CD4-positive, alpha-beta T cell treated with Interleukin-17A for 4 hours (primary cell): ENCODE measurements at regions not wholly inside any gene's neighbourhood (a gene's known extent, or its start where the extent isn't known, plus 50 kb on each side); places are given as distances from the start of the nearest gene placed in this dataset.
"Not testable (repeated sequence)": the region's sequence is repeated elsewhere in the genome, so short reads cannot be mapped to it uniquely, and the experiment has no call there.

Experiments
- DNase-seq: peaks from one replicate; pipeline ENCODE4 v3.0.0-alpha.2; 2020; ENCODE audit warnings: mixed read lengths

DNA sequence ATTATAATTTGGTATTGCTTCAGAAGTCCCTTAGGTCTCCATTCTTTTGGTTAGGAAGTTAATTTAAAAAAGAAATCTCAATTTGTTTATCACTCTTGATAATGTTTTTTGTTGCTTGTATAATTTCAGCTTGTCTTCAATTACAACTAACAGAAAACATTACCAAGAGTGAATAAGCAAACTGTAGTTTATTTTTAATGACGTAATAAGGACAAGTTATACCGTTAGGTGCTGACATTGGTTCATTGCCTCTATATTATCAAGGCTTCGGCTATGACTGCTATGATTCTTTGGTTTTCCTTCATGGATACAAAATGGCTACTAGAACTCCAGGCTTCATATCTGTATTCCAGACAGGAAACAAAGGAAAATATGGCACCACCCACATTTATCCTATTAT lies 220.6 kb downstream of the PTGER3 start:
- DNase-seq, result no peak

DNA sequence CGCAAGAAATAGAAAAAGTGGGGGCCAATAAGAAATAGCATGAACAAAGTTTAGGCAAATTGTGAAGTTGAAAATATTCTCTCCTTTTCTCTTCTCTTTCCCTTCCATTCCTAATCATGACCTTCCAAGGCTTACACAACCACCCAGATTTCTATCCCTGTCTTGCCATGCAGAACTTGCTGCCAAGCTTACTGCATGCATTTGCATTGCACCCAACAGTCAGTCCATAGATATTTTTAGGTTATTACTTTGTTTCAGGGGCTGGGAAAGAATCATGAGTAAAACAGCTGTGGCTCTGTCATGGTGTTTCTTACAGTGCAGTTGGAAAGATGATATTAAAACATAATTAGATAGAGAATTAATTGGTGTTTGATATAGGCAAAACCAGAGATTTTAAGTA lies 219.4 kb downstream of the PTGER3 start:
- no peak for DNase-seq

DNA sequence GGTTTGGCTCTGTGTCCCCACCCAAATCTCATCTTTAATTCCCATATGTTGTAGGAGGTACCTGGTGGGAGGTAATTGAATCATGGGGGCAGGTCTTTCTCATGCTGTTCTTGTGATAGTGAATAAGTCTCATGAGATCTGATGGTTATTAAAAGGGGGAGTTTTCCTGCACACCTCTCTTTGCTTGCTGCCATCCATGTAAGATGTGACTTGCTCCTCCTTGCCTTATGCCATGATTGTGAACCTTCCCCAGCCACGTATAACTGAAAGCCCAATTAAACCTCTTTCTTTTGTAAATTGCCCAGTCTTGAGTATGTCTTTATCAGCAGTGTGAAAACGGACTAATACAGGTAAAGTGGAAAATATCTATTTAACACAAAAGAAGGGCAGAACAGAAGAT lies 213.3 kb downstream of the PTGER3 start:
- not testable (repeated sequence) for DNase-seq

DNA sequence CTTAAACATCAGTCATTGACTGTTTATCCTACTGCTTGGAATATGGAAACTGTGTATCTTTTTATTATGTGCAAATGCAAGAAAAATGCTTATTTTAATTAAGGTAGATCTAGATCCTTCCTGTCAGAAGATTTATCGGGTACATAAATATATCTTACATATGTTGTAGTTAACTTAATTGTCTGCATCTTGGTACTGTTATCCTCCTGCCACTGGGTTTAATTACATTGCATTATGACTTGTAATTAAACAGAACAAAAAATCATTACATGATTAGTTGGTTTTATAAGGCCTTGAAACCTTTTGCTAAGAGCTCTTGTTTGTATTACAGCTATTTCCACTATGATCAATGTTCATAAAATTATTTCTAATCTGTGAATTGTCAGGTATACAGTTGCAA lies 211.2 kb downstream of the PTGER3 start:
- DNase-seq, result no peak

DNA sequence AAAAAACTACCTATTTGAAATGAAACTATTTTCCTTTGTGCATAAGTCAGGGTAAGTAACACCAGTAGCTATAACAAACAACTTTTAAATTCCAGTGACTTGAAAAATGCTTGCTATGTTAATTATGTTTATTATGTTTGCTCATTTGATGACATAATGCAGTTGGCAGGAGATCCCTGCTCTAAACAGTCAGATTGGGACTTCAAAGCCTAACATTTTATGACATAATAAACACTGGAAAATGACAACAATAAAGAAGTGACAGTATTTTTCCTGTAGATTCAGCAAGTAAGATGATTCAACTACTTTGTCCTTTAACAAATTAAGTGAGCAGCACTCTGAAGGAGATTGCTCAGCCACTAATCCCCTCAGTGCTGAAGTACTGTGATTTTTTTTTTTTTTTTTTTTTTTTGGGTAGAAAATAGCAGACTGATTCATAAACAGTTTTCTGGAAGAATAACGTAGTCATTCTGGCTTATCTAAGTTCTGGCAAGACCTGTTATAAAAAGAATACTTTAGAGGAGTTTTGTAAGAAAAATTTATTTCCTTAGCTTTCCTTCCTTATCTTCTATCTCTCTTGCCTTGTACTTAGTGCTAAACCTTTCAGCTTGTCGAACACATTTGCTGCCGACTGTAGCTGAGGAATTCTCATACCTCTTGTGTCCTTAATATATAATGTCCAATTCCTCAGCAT lies 207.2 kb downstream of the PTGER3 start:
- no peak for DNase-seq

DNA sequence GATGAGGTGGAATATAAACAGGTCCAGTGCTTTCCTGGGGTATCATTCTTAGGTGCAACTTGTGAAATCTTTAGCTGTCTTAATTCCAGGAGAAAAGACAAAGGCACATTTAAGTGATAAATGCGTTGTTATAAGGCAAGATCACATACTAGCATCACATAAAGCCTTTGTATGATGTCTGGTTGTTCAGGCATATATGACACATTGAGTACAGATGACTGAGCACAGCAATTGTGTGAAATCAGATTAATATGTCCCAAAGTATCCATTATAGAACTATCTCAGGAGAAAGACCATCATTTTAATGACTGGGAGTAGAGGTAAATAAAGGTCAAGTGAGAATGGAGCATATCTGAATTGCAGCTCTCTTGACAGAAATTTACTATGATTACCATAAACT lies 205.1 kb downstream of the PTGER3 start:
- DNase-seq, result no peak

DNA sequence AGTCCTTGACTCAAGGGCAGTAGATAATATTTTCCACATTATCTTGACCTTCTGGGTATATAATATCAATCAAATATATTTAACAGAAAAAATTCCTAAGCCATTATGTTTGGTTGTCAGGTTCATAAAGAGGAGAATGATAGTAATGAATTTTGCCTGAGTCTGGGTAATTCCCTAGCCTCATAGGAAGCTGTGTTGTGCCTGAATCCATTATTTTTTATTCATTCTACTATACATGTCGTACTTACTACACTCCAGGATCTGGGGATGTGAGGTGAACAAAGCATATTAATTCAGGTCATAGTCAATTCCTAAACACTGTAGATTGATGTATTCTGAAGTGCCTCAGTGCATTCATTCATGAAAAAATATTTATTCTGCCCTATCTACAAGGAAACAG lies 204.2 kb downstream of the PTGER3 start:
- DNase-seq, result no peak

DNA sequence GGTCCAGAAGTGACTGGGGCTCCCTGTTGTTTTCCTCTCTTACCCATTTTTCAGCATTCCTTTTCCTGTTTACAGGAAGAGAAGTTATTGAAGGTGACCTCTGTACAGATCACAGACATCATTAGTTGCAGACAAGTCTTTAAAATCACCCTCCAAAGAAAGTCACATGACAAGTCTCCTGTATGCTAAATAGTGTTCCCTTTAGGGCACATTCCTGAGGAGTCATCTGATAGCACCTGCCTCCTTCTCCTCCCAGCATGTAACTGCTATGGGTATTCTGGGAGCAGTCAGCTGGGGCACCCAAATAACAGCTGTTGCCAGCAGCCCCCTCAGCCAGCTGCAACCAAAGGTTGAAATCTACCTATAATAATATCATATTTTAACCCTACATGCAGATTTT lies 200.6 kb downstream of the PTGER3 start:
- DNase-seq, result no peak

DNA sequence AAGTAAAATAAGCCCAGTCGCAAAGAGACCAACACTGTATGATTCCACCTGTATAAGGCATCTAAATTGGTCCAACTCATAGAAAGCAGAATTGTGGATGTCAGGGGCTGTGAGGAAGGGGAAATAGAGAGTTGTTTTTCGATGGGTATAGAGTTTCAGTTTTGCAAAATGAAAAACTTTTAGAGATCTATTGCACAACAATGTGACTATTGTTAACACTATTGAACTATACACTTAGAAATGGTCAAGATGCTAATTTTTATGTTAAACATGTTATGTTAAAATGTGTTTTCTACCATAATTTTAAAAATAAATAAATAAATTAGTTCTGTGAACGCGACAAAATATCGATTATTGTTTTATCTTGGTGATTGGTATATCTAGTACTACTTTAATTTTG lies 192.4 kb downstream of the PTGER3 start:
- DNase-seq, result no peak

DNA sequence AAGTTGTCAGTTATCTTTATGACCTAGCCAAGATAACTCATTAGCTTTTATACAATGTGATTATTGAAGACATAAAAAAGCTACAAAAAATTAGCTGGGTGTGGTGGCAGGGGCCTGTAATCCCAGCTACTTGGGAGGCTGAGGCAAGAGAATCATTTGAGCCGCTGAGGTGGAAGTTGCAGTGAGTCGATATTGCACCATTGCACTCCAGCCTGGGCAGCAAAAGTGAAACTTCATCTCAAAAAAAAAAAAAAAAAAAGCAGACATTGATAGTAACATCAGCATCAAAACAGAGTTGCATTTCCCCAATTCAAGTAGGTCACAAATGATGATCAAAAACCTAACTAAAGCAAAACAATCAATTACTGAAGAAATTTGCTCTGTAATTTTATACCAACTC lies 191.4 kb downstream of the PTGER3 start:
- DNase-seq, result no peak

DNA sequence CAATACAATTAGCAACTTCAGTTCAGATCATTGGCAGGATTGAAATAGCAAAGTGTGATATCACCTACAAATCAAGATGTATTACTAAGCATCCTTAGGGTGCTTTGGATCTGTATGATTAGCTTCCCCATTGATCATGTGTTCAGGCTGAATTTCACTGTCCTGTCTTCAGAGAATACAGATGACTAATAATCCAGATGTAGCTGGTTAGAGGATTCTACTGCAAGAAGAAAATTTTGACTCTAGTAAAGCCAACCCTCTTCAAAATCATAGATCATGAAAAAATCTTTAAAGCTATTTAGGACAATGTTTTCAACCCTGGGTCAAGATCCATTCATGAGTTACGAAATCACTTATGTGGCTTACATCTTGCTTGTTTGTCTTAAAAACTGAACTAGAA lies 184.4 kb downstream of the PTGER3 start:
- no peak for DNase-seq

DNA sequence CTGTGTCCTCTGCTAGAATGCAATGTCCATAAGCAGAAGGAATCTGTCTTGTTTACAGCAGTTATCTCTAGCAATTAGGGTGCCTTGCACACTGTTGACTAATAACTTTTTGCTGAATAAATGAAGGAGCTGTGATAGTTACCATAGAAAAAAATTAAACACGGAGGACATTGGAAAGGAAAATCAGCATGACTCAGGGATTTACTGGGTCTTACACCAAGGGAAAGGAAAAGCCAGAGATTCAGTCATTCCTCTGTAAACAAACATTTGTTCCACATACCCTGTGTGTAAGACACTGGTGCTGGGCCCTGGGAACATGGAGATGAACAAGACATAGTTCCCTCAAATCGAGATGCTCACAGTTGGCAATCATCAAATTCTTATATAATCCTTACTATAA lies 183.3 kb downstream of the PTGER3 start:
- no peak for DNase-seq

DNA sequence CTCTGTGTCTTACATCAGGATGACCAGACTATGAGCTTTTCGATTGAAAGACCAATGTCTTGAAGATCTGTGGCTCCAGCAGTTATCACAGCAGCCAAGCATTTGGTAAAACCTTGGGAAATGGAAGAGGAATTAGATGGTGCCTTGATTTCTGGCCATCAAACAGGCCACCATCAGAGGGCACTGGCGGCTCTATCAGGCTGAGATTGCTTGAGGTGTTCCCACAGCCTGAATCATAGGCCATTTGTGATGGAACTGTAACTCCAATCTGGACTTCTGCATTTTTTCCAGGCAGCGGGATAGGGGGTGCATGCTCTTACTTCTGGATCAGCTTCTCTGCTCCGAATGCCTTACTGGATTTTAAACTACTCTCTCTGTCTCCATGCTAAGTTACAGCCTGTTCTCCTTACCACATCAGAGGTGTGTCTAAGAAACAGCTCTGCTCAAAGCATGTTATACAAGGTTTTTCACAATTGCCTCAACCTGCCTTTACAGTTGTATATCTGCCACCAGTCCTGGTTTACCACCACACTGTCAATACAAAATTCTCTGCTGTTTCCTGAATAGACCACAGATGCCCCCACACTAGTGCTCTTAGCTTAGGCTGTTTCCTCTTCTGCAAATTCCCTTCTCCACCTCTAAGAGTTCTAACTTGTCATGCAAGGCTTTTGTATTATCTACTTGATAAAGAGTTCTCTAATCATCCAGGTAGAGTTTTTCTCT lies 180.9 kb downstream of the PTGER3 start:
- no peak for DNase-seq

DNA sequence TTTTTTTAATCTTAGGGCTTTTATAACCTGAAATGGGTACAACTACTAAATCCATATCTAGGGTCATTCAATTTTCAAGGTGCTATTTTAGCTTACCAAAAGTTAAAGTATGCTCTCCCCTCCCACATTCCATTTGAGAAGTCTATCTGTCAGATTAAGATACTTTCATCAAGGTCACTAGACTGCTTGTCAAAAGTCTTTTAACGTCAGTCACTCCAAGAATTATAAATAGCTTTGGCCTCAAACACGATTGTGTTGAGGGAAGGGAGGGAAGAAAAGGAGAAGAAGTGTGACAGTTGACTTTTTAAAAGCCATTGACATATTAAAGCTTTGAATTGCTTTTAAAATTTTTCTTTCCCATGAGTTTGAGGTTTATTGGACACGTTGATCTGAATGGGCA lies 175.8 kb downstream of the PTGER3 start:
- DNase-seq, result no peak

DNA sequence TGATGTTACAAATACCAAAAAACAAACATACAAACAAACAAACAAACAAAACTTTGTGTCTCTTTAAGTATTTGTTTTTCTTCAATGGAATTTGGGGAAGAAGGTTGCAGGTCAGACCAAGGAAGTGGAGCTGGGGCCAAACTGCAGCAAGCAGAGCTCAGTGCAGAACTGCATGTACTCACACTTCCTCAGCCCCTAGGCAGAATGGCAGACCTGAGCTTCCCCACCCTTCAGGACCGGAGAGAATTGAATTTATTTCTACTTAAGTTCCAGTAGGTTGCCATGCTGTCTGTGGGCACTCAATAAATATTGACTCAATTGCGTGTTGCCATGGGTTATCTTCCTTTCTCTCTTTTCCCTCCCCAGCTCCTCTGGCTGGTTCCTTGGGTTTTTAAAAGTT lies 173.6 kb downstream of the PTGER3 start:
- DNase-seq, result no peak

DNA sequence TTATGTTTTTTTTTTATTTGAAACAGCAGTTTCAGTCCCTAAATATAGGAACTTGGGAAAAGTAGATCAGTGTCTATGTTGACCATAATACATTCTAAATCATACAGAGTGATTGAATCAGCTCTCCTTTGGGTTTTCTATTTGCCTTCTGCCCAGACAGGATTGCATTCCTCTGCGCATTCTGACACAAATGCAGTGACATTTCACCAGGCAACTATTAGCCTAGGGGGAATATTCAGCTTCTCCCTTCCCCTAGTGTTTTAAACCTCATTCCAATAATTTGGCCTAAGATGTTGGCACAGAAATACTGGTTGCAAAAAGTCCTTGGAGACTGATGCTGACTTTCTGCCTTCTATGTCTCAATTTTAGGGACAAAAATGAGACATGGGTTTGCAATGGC lies 172.8 kb downstream of the PTGER3 start:
- DNase-seq, result no peak

DNA sequence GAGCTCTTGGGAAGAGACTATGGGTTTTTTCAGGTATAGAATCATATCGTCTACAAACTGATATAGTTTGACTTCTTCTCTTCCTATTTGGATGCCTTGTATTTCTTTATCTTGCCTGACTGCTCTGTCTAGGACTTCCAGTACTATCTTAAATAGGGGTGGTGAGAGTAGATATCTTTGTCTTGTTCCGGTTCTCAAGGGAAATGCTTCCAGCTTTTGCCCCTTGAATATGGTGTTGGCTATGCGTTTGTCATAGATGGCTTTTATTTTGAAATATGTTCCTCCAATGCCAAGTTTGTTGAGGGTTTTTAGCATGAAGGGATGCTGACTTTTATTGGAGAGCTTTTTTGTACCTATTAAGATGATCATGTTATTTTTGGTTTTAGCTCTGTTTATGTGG lies 170.3 kb downstream of the PTGER3 start:
- no peak for DNase-seq

DNA sequence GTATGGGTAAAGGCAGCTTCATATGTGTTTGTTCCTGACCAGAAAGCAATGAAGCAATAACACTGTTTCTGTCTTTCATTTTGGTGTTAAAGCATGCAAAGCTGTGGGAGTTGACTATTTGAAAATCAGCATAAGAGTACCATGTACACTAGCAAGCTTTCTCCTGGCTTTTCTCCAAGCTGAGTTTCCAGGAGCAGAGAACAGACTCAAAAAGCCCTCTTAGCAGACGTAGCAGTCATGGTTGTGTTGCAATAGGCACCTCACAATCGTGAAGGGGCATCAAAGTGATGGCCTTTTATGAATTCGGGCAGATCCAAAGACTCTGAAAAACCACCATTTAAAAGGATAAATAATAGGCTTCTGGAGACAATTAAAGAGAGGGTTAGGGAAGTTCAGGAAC lies 159.7 kb downstream of the PTGER3 start:
- DNase-seq, result no peak

DNA sequence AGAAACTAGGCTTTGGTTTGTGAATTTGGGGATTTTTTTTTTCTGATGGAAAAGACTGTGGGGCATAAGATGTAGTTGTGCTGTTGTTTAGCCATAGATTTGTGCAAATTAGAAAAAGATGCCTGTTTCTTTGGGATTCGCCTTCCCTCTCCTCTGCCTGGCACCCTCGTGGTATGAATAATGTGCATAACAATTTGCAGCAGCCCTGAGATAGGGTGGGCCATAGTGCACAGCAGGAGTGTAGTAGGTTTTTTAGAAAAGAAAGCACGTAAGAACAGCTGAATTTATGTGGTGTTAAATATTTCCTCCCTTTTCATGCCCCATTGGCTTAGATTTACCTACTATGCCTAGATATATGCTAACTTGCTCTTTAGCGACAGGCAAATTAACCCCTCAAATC lies 158.9 kb downstream of the PTGER3 start:
- no peak for DNase-seq

DNA sequence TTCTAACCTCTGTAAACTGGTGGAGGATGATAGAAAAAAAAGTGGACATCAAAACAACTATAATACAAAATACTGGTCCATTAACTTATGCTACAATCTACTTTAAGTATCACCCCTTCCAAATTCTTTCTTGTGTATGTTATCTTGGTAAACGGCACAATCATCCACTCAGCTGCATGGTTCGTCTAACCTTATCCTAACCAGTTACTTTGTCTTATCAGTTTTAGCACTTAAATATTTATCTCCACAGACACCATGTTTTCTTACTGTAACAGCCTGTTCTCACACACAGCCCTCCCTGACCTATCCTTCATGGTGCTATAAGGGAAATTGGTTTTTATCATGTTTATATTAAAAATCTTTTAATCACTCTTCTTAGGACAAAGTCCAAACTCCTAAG lies 157.2 kb downstream of the PTGER3 start:
- no peak for DNase-seq

DNA sequence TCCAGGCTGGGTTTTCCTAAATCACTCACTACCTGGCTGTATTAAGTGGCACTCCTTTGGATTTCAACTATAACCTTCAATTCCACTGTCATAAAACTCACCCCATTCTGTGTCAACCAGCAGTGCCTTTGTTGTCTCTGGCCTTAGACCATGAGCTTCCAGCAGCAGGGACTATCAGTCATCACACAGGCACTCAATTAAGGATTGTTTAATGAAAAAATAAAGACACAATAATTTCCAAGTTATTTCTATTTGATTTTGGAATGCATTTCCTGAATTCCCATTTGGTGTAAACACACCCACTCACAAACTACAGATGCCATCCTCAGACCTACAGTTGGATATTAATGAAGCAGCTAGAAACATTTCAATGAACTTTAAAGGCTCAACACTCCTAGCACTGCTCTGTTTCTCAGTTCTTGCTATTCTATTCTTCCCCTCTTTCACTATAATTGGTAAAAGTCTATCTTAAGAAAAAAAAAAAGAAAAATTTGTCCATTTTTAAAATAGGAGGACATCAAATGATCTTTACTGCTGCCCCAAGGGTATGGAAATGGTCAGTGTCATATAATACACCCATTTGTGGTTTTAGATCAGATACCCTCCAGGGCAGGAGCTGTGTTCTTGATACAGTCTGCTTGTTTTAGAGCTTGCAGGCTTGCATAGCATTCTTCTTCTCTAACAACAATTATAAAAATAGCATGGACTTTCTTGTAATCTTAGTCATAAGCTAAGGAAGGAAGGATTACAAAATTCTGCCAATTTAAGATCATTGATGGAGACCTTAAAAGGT lies 156.4 kb downstream of the PTGER3 start:
- DNase-seq, result no peak

DNA sequence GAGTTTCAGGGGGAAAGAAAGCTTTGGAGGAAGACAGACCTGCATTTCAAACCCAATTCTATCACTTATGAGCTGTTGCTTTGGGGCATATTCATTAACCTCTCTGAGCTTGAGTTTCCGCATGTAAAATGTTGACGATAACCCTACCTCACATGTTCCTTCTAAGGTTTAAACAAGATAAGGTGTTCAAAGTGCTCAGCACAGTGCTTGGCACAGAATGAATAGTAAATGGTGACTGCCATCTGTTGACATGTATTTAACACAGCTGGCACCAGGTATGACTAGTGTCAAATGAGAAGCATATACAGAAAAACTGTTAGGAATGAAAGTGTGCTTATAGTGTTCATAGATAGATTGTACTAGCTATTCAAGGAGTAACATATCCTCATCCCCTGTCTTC lies 155.5 kb downstream of the PTGER3 start:
- DNase-seq, result no peak

DNA sequence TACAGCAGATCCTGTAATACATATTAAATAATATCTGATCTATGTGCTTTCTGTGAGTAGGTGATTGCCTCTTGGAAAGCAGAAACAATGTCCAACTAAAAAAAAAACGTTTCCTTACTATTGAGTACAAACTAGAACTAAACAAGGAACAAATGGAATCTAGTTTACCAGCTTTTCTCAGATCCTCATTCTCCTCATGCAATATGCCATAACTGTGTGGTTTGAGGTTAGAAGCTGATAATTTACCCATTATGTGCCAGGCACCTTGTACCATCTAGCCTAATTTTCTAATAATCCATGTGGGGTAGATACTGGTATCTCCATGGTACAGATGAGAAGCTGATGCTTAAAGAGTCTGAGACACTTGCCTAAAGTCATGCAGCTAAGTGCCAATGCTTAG lies 154.7 kb downstream of the PTGER3 start:
- no peak for DNase-seq

DNA sequence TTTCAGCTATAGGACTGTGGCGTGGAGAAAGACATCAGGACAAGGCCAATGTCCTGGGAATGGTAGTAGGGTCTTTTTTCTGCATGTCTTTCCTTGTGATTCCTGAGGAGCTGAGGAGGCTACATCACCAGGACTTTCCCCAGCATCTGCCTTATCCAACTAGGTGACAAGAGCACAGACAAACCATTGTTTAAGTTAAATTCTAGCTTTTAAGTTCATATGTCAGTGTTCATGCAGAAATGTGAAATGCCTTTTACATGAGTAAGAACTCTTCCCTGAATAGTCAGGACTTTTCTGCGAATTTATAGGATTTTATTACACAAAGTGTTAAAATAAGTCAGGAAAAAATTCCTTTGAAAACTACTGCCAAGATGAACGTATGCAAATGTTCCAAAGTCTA lies 154.2 kb downstream of the PTGER3 start:
- no peak for DNase-seq
